ENCODE measurements at regions not wholly inside any gene's neighbourhood (a gene's known extent, or its start where the extent isn't known, plus 50 kb on each side); places are given as distances from the start of the nearest gene placed in this dataset.

- TF ChIP-seq POLR2AphosphoS5 (IDR thresholded peaks at IDR 0.05): no peak
- no peak for TF ChIP-seq CTCF (IDR thresholded peaks at IDR 0.05)
- no peak for TF ChIP-seq POLR2A (IDR thresholded peaks at IDR 0.05)
Measured at GRCh38 chr2:109676346-109676902, 62.3 kb downstream of the SOWAHC start.

Measured in sigmoid colon (tissue), 4 donors.